Heart right ventricle (tissue), 16 donors: ENCODE measurements at regions not wholly inside any gene's neighbourhood (a gene's known extent, or its start where the extent isn't known, plus 50 kb on each side); places are given as distances from the start of the nearest gene placed in this dataset.
"Not testable (repeated sequence)": the region's sequence is repeated elsewhere in the genome, so short reads cannot be mapped to it uniquely, and the experiment has no call there.

Experiments used
- ATAC-seq, 8 donors: fragments of 200-7000 bp; cut with Tn5 transposase; one replicate each; pipeline ENCODE4 v1.9.1; 2020; ENCODE audit warnings: mild to moderate bottlenecking in 8 of 8, moderate library complexity in 8 of 8, moderate number of reproducible peaks in 1 of 8
- DNase-seq, 2 donors: peaks; one replicate each; pipeline ENCODE4 v3.0.0-alpha.2; 2020
- H3K27ac ChIP-seq, 10 donors: fragments of 200-600 bp; sonication (generic) in 2 of 10; one replicate each; pipeline versions ENCODE4 v1.5.0 to v1.8.0; 2020 to 2022; ENCODE audit warnings: mild to moderate bottlenecking in 3 of 10
- H3K27me3 ChIP-seq, 7 donors: fragments of 200-600 bp; one replicate each; pipeline ENCODE4 v1.8.0; 2021 to 2022; ENCODE audit warnings: mild to moderate bottlenecking in 2 of 7
- H3K36me3 ChIP-seq, 9 donors: fragments of 200-600 bp; sonication (generic) in 1 of 9; one replicate each; pipeline versions ENCODE4 v1.5.0 to v1.8.0; 2020 to 2022; ENCODE audit warnings: mild to moderate bottlenecking in 2 of 9
- H3K4me1 ChIP-seq, 9 donors: fragments of 200-600 bp; sonication (generic) in 1 of 9; one replicate each; pipeline versions ENCODE4 v1.5.0 to v1.8.0; 2020 to 2022; ENCODE audit warnings: mild to moderate bottlenecking in 4 of 9
- H3K4me3 ChIP-seq, 10 donors: fragments of 200-600 bp; sonication (generic) in 2 of 10; one replicate each; pipeline versions ENCODE4 v1.5.0 to v1.8.0; 2020 to 2022; ENCODE audit warnings: mild to moderate bottlenecking in 7 of 10, moderate library complexity in 2 of 10
- H3K9me3 ChIP-seq, 11 donors: fragments of 200-600 bp in 10 of 11; sonication (generic) in 2 of 11; one replicate each; pipeline versions ENCODE4 v1.5.0 to v1.8.0; 2013 to 2022; ENCODE audit warnings: mild to moderate bottlenecking in 2 of 11, control low read depth in 1 of 11, moderate library complexity in 1 of 11
- CTCF ChIP-seq, 9 donors: fragments of 200-600 bp; sonication (generic) in 2 of 9; IDR thresholded peaks; one replicate each; pipeline versions ENCODE4 v1.5.0 to v1.8.0; 2021 to 2022; ENCODE audit warnings: antibody characterized with exemption in 9 of 9, mild to moderate bottlenecking in 5 of 9, moderate library complexity in 1 of 9
- WGBS, 2 donors: extraction: QIAGEN DNeasy Blood & Tissue Kit; methylation state at CpG; one replicate each; pipeline ENCODE4 v1.1.7; 2013; ENCODE audit warnings: inconsistent platforms in 1 of 2; 5-methylcytosine and 5-hydroxymethylcytosine counted together
- intact Hi-C, 10 donors: fragments of 100-400 bp; cut with DNase I; formaldehyde crosslinking; loops; one replicate each; pipeline versions ENCODE4 v1.11.1 to v1.14.2; 2022
- donor health status: Arrhythmogenic right ventricular cardiomyopathy.
- donor health status: ischemic (EF 13 %, LVEDD 7.1; RV severe dilation, severe dysfunction).
- donor health status: healthy with polysubstance abuse.
- donor health status: DM: no; HTN: yes; CAD: no.
- donor health status: DM: no; HTN: no; CAD: no.
- donor health status: ischemic (EF 25% LVEDD 6.9; RV normal size, moderate dysfunction).
- donor health status: ischemic (EF 25% LVEDD 5.7; RV mildly dilated, moderate dysfunction).
- donor health status: healthy.
- donor health status: DM: yes; HTN: yes; CAD: no.
- donor health status: Ischemic cardiomyopathy.
- donor health status: ischemic (EF 35%, LVEDD 5.7; RV mildly dilated, moderate dysfunction).
- donor health status: nonischemic (EF 11% LVEDD 7.7; RV severe dilation, severe dysfunction).
- donor health status: DM: yes; HTN: yes; CAD: no.
- donor health status: PGD.
- donor health status: ischemic (EF 29% LVEDD 5.4; RV normal size, mild dysfunction).
- donor health status: nonischemic (EF 23%, LVEDD 6.1; RV moderate dilation, normal function).

- intact Hi-C loops = no loop called here
- 86 to 90% methylated on average over 3 of the region's 3 CpGs for WGBS, 2 donors
Observed at GRCh38 chr9:19901586-19901985, 112.7 kb upstream of the SLC24A2 start.

GRCh38 chr9:19896161-19896560 is 107.3 kb upstream of the SLC24A2 start:
- Histone ChIP-seq H3K9me3 (no peaks in the 10 kb centered on the region), H3K4me3 (no peak overlapping the region), H3K27ac (no peak overlapping the region), H3K4me1 (no peaks in the 10 kb centered on the region), H3K27me3 (no peaks in the 10 kb centered on the region), H3K36me3 (no peaks in the 10 kb centered on the region)
- no peak for TF ChIP-seq CTCF (IDR thresholded peaks at IDR 0.05)
- intact Hi-C loops = no loop called here
- ATAC-seq (no peak), DNase-seq (no peak)
- 79 to 84% methylated on average over 1 of the region's 1 CpG for WGBS, 2 donors

More at GRCh38 chr9:19901586-19901985, 112.7 kb upstream of the SLC24A2 start:
- Histone ChIP-seq H3K27me3 (no peaks in the 10 kb centered on the region), H3K4me1 (no peaks in the 10 kb centered on the region), H3K9me3 (no peaks in the 10 kb centered on the region), H3K4me3 (no peak overlapping the region), H3K27ac (no peak overlapping the region), H3K36me3 (no peaks in the 10 kb centered on the region)
- TF ChIP-seq CTCF (IDR thresholded peaks at IDR 0.05) = no peak
- DNase-seq = no peak
- no peak for ATAC-seq

GRCh38 chr9:19895578-19895977 is 106.7 kb upstream of the SLC24A2 start:
- DNase-seq, H3K9me3 ChIP-seq, H3K4me1 ChIP-seq, H3K36me3 ChIP-seq, intact Hi-C loops, H3K4me3 ChIP-seq, ATAC-seq, H3K27me3 ChIP-seq, H3K27ac ChIP-seq: not testable (repeated sequence)
- 80 to 91% methylated on average over 8 to 9 of the region's 9 CpGs for WGBS, 2 donors

- no peak for DNase-seq
- TF ChIP-seq CTCF (IDR thresholded peaks at IDR 0.05) = no peak
- no peak overlapping the region for H3K4me3 ChIP-seq
- no peaks in the 10 kb centered on the region for H3K27me3 ChIP-seq
- no peaks in the 10 kb centered on the region for H3K36me3 ChIP-seq
- no peaks in the 10 kb centered on the region for H3K9me3 ChIP-seq
- intact Hi-C loops = no loop called here
- no peak overlapping the region for H3K27ac ChIP-seq
- no peaks in the 10 kb centered on the region for H3K4me1 ChIP-seq
- ATAC-seq = peak in 1 of 8 donors; percentile 69
- WGBS, 2 donors = 40 to 41% methylated on average over 3 of the region's 3 CpGs
Observed at GRCh38 chr9:19895006-19895405, 106.2 kb upstream of the SLC24A2 start.

- WGBS, 2 donors = 90 to 93% methylated on average over 4 of the region's 4 CpGs
- Histone ChIP-seq H3K27me3 (no peaks in the 10 kb centered on the region), H3K27ac (no peak overlapping the region), H3K4me1 (no peaks in the 10 kb centered on the region), H3K36me3 (no peaks in the 10 kb centered on the region), H3K9me3 (peaks cover 0 to 7% (median 0%) of the 10 kb centered on the region in 11 donors), H3K4me3 (no peak overlapping the region)
- DNase-seq = no peak
- no peak for ATAC-seq
- no peak for TF ChIP-seq CTCF (IDR thresholded peaks at IDR 0.05)
- intact Hi-C loops = no loop called here
Observed at GRCh38 chr9:19885608-19886007, 96.8 kb upstream of the SLC24A2 start.
